Ovary (tissue), 3 donors: ENCODE measurements at regions not wholly inside any gene's neighbourhood (a gene's known extent, or its start where the extent isn't known, plus 50 kb on each side); places are given as distances from the start of the nearest gene placed in this dataset.

Experiments
- POLR2A ChIP-seq: fragments of 450-650 bp; IDR thresholded peaks from one replicate; pipeline ENCODE4 v1.6.1; 2017; ENCODE audit warnings: antibody characterized with exemption, mild to moderate bottlenecking, moderate library complexity
- TF ChIP-seq, protein P1 (sequence below), 3 donors: fragments of 450-650 bp in 2 of 3; fragments of 200-600 bp in 1 of 3; IDR thresholded peaks; one replicate each; pipeline versions ENCODE4 v1.5.1 to v1.8.0; 2016 to 2022; ENCODE audit warnings: antibody characterized with exemption in 3 of 3, mild to moderate bottlenecking in 1 of 3
- donor health status: DM: no; HTN: no; CAD: no.

DNA sequence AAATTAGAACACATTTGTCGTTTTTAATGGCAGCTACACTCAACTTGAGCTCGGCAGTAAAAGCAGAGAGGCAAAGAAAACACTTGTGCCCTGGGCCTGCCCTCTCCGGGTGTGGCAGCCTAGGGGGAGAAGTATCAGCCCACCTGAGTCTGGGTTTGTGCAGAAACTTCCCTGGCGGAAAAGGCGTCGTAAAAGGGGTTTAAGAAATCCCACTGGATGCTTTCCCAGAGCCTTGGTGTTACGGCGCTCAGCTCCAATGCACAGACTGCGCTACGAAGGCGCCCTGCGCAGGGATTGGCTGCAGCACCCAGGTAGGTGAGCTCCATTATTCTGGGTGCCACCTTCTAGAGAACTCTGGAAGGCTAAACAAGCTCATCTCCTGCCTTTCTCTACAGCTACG, 461.5 kb upstream of the NR2F2 start:
- TF ChIP-seq, protein P1, sequence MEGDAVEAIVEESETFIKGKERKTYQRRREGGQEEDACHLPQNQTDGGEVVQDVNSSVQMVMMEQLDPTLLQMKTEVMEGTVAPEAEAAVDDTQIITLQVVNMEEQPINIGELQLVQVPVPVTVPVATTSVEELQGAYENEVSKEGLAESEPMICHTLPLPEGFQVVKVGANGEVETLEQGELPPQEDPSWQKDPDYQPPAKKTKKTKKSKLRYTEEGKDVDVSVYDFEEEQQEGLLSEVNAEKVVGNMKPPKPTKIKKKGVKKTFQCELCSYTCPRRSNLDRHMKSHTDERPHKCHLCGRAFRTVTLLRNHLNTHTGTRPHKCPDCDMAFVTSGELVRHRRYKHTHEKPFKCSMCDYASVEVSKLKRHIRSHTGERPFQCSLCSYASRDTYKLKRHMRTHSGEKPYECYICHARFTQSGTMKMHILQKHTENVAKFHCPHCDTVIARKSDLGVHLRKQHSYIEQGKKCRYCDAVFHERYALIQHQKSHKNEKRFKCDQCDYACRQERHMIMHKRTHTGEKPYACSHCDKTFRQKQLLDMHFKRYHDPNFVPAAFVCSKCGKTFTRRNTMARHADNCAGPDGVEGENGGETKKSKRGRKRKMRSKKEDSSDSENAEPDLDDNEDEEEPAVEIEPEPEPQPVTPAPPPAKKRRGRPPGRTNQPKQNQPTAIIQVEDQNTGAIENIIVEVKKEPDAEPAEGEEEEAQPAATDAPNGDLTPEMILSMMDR (IDR thresholded peaks at IDR 0.05) = no peak
- TF ChIP-seq POLR2A = no peak
